Activated T-helper 1 cell treated with Interleukin-2 at 50 U/mL for 16 hours (primary cell): ENCODE measurements at regions not wholly inside any gene's neighbourhood (a gene's known extent, or its start where the extent isn't known, plus 50 kb on each side); places are given as distances from the start of the nearest gene placed in this dataset.

Experiments used
- DNase-seq: peaks from one replicate; pipeline ENCODE4 v3.0.0-alpha.2; 2020; ENCODE audit warnings: low read depth

- no peak for DNase-seq
Measured at GRCh38 chr2:13884291-13884976, 748.1 kb upstream of the LRATD1 start.

- no peak for DNase-seq
Measured at GRCh38 chr2:13901526-13901925, 731.0 kb upstream of the LRATD1 start.

- no peak for DNase-seq
Measured at GRCh38 chr2:13905831-13906230, 726.7 kb upstream of the LRATD1 start.

- DNase-seq, result no peak
Measured at GRCh38 chr2:13916066-13916465, 716.5 kb upstream of the LRATD1 start.

- no peak for DNase-seq
Measured at GRCh38 chr2:13917958-13918357, 714.6 kb upstream of the LRATD1 start.

GRCh38 chr2:13919981-13920382, 712.5 kb upstream of the LRATD1 start:
- DNase-seq, result no peak

GRCh38 chr2:13921245-13921644, 711.3 kb upstream of the LRATD1 start:
- no peak for DNase-seq

GRCh38 chr2:13923823-13924222, 708.7 kb upstream of the LRATD1 start:
- no peak for DNase-seq

GRCh38 chr2:13942111-13942510, 690.4 kb upstream of the LRATD1 start:
- no peak for DNase-seq

GRCh38 chr2:13950761-13951160, 681.8 kb upstream of the LRATD1 start:
- DNase-seq, result no peak

GRCh38 chr2:13968811-13969210, 663.7 kb upstream of the LRATD1 start:
- no peak for DNase-seq

- no peak for DNase-seq
Measured at GRCh38 chr2:13986119-13986720, 646.3 kb upstream of the LRATD1 start.

- no peak for DNase-seq
Measured at GRCh38 chr2:13996527-13996926, 636.0 kb upstream of the LRATD1 start.

GRCh38 chr2:14011190-14011589, 621.3 kb upstream of the LRATD1 start:
- no peak for DNase-seq

- no peak for DNase-seq
Measured at GRCh38 chr2:14015113-14015630, 617.3 kb upstream of the LRATD1 start.

- DNase-seq, result no peak
Measured at GRCh38 chr2:14016289-14016955, 616.1 kb upstream of the LRATD1 start.

GRCh38 chr2:14018620-14019019, 613.9 kb upstream of the LRATD1 start:
- DNase-seq, result no peak

GRCh38 chr2:14023558-14023957, 609.0 kb upstream of the LRATD1 start:
- no peak for DNase-seq

GRCh38 chr2:14039134-14039533, 593.4 kb upstream of the LRATD1 start:
- no peak for DNase-seq

GRCh38 chr2:14047491-14047890, 585.0 kb upstream of the LRATD1 start:
- DNase-seq, result no peak

GRCh38 chr2:14051401-14051800, 581.1 kb upstream of the LRATD1 start:
- DNase-seq, result no peak

GRCh38 chr2:14053105-14053504, 579.4 kb upstream of the LRATD1 start:
- no peak for DNase-seq

- no peak for DNase-seq
Measured at GRCh38 chr2:14064346-14064745, 568.2 kb upstream of the LRATD1 start.
